Fibroblast of skin of abdomen (primary cell): ENCODE measurements at regions not wholly inside any gene's neighbourhood (a gene's known extent, or its start where the extent isn't known, plus 50 kb on each side); places are given as distances from the start of the nearest gene placed in this dataset.

ENCODE experiments used
- DNase-seq: peaks from one replicate; pipeline ENCODE4 v3.0.0-alpha.2; 2013

DNA sequence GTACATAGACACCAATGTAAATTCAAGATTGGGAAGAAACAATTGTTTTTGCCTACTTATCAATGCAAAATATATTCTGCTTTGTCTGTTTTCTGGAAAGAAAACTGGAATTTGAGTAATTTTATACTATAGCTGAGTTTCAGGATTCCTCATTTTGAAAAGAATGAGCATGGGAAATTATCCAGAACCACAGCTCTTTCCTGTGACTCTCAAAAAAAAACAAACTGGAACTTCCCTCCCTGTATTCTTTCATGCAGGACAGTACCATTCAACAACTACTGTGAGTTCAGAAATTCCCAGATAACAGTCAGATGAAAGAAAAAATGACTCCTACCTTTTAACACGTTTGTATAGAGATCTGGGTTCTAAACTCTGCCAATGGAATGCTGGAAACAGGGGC, 372.4 kb downstream of the TGFB2 start:
- peak; percentile 65 for DNase-seq

DNA sequence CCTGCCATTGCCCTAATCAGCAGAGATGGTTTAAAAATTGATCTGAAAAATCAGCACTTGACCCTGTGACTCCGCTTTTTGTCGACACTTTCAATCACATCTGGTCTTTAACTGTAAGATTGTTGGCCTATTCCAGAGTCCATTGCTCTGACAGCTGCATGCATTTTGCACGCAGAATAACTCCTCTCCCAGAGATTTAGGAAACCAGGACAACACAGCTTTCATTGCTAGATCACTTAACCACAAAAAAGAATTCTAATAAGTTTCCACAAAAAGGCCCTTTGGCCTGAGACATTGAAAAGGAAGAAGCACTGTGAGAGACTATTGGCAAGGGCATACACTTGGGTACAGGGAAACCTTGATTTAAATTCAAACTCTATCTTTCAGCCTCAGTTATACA, 373.1 kb downstream of the TGFB2 start:
- peak; percentile 60 for DNase-seq

DNA sequence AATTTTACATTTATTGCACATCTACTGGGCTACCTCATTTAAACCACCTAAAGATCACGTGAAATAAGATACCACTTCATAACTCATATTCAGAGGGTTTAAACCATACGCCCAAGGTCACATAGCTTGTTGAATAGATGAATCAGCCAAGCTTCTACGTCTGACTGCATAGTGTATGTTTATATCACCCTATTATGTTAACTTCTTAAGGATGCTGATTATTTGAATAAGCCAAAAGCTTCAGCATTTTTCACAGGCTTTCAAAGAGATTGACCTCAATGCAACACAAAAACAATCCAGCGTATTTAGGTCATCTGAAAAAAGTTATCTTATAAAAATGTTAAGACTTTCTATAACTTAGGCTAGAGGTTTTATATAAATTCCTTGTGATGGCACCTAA, 373.8 kb downstream of the TGFB2 start:
- DNase-seq: peak; percentile 51

DNA sequence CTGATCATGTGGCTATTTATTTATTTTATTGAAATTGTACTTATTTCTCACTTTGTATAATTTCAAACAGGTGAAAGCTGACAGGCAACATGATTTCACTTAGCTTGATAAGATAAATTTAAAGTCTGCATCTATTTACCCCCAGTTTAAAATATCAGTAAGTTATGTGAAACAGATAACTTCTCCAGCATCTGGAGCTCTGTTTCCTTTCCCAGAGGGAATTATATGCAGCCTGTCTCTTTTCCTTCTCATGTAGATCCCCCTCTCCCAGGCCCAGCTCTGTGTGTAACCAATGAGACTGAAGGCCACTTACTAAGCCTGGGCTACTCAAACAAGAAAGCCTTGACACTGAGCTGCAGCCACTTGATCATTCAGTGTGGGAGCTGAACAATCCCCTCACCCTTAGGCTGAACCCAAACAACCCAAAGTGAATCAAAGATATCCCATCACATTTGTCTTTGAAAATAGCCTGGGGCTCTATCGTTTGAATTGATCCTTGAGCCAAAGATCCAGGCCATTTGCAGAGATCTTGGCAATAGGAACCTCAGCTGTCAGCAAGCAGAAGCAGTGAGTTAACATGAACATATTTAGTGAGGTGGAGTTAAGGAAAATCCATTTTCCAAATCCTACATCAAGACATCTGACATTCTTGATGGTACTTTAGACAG, 383.9 kb downstream of the TGFB2 start:
- no peak for DNase-seq

DNA sequence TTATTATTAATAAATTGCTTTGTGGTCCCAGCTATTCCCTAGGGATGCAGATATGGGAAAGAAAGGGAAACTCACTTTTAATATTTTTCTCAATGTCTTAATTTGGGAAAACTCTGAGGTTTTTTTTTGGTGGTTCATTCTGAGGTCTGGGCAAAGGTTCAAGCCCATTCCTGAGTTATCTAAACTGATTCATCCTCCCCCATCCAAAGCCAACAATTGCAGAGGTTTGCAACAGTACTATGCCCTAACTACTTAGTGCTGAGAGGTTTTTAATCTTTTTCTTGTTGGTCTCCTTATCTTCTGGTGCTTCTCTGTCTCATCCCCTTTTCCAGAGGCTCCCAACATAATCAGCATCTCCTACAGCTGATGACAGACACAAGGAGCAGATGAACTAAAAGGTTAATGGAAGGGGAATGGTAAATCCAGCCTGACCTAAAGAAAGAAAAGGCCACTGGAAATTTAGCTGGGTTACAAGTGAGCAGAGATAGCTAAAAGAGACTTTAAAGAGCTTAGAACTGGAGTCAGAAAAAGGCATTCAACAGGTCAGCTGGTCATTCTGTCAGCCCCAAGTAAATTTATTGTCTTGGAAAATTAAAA, 390.4 kb downstream of the TGFB2 start:
- peak; percentile 88 for DNase-seq

DNA sequence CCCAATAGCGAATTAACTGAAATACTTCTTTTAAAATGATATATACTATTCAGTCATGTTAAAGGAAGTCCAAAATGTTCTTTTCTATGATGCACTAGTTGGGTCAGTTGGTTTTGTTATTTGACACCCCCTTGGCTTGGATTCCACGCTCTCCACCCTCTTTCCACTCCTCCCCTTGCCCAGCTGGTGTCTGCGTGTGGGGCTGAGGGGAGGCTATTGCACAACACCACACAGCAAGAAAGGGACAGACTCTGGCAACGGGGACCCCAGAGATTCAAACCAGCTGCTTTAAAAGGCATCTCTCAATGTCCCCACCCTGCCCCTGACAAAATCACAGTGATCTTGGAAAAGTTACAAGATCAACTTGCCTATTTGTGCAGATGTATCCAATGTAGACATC, 394.3 kb downstream of the TGFB2 start:
- peak; percentile 24 for DNase-seq

DNA sequence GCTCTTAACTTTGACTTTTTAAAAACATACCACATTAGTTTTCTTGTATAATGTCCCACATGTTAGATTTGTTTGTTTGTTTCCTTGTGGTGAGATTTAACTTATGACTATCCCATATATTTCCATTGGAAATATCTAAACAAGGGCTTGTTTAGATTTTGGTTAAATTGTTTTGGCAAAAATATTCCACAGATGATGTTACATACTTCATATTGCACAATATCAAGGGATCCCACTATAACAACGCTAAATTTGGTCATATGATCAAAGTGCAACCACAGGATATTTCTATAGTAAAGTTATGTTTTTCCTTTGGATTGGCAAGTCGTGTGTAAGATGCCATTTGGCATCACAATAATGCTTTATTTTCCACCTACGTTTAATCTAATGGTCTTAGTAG, 396.7 kb downstream of the TGFB2 start:
- DNase-seq: no peak

DNA sequence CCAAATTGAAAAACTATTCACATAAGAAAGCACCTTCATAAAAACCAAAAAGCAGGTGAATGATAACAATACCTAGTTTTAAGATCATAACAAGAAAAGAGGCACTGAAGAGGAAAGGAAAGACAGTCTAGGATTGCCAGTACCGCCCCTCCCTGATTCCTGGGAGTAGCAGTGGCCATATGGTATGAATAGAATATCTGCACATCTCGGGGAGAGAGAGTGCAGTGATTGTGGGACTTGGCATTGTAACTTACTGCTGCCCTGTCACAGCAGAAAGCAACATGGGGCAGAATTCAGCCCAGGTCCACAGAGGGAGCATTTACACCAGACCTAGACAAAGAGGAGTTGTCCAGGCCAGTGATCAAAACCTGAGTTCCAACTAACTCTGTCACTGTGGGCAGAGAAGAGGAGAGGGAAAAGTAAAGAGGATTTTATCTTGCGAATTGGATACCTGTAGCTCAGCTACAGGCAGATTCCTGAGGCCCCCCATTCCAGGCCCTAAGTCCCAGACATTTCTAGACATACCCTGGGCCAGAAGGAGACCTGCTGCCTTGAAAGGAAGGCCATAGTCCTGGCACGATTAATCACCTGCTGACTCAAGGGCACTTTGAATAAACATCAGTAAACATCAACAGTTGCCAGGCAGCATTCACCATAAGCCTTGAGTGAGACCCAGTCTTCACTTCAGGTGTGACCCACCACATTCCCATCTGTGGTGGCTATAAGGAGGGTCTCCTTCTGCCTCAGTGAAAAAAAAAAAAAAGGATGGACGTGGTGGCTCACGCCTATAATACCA, 397.5 kb downstream of the TGFB2 start:
- DNase-seq: no peak

DNA sequence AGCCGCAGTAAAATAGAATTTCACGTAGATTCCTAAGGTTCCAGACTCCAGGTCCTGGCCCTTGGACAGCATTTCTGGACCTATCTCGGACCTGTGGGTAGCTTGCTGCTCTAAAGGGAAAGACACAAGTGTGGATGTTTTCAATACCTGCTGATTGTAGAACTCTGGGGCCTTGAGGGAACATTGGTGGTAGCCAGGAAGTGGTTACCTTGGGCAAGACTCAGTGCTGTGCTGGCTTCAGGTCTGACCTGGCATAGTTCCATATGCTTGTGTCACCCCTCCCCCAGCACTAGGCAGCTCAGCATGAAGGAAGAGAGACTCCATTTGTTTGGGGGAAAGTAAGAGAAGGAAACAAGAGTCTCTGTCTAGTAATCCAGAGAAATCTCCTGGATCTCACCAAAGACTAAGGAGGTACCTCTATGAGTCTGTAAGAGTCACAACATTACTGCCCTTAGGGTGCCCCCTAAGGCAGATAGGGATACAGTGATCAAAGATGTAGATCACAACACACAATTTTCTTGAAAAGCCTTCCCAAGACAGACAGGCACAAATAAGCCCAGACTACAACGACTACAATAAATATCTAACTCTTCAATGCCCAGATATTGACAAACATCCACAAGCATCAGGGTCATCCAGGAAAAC, 398.8 kb downstream of the TGFB2 start:
- DNase-seq: no peak

DNA sequence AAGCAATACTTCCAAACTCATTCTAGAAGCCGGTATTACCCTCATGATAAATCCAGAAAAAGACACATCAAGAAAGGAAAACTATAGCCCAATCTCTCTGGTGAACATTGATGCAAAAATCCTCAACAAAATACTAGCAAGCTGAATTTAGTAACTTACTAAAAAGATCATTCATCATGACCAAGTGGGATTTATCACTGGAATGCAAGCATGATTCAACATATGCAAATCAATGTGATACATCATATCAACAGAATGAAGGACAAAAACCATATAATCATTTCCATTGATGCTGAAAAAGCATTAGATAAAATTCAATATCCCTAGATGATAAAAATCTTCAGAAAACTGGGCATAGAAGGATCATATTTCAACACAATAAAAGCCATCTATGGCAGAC, 402.9 kb downstream of the TGFB2 start:
- peak; percentile 67 for DNase-seq

DNA sequence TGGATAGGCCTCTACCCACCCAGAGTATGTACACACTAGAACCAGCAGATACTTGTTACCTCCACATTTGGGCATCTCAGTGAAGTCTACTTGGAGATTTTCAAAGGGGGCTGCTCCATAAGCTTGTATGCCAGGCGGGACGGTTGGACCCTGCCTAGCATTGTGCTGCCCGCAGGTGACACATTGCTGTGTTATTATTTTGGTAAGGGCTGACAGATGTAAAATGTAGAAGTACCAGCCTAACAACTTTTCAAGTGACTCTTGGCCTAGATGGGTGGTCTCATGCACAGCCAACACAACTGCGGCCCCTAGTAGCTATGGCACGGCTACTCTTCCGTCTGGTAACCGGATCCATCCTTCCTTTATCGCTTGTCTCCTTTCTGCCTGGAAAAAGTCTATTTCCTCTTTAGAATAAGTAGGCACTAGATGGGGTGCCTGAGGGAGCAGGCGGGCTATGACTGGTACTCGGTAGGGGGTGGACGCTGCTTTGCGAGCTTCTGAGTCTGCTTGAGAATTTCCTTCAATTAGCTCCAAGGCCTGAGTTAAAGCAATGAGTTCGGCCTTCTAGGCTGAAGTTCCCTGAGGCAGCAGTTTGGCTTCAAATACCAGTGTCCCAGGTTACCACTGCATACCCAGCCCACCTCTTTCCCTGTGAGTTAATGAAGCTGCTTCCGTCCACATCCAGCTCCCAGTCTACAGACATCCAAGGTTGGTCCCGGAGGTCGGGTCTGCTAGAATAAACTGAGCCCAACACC, 405.3 kb downstream of the TGFB2 start:
- DNase-seq: no peak

DNA sequence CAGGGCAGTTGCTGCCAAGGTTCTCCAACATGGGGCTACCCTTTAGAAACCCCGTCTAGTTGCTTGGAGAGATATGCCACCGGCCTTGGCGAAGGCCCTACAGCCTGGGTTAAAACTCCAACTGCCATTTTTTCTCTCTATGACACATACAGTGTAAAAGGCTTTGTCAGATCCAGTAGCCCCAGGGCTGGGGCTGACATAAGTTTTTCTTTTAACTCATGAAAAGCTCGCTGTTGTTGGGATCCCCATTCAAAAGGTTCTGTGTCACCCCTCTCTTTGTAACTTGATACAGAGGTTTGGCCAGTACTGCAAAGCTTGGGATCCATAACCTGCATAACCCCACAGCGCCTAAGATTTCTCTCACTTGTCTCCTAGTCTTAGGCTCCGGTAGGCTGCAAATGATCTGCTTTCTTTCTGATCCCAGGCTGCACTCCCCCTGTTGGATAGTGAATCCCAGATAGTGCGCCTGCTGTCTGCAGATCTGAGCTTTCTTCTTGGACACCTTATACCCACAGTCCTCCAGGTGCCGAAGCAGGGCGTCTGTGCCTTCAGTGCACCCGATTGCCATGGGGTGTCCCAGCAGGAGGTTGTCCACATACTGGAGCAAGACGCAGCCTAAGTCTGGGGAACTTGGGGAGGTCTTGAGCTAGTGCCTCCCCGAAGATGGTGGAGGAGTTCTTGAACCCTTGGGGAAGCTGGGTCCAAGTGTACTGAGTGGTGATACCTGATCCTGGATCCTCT, 406.2 kb downstream of the TGFB2 start:
- no peak for DNase-seq

DNA sequence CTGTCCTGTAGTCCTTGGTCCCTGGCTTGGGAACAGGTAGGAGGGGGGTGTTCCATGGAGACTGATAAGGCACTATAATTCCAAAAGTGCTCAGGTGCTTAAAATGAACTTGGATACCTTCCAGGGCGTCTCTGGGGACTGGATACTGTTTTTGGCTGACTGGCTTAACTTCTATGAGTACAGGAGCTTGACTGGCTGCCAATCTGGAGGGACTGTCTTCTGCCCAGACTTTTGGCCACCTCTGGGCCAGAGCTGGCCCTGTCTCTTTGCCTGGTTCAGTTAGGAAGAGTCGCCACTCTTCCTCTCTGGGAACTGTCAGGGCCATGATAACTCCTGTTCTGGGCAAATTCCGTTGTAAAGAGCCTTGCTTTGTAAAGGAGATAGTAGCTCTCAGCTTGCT, 407.0 kb downstream of the TGFB2 start:
- DNase-seq: no peak

DNA sequence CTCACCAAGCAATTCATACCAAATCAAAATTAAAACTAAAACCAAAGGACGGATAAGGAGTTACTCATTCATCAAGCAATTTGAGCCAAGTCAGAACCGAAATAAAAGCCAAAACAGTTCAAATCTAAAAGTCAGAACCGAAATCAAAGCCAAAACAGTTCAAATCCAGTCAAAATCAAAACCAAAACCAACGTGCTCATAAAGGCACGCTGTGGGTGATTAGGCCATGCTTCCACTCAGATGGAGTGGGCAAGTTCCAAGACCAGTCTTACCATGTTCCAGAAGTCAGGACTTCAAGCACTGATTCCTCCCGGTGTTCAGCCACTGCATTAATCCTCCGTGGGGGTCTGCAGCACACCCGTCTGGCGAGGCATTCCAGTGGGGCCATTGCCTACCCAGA, 409.3 kb downstream of the TGFB2 start:
- DNase-seq: no peak

DNA sequence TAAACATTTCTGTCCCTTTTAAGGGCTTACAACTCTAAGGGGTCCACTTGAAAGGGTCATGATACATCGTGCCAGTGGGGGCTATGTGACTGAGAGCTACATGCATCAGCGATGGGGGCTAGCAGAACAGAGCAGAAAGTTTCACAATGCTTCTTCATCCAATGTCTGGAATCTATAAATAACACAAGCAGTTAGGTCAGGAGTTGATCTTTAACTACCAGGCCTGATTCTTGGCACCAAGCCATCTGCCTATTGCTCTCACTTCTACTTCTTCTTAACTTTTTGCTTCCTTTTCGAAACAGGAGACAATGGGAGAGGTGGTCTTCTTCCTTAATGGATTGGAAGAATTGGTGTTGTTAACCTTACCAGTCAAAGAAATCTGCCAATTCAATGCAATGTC, 410.0 kb downstream of the TGFB2 start:
- no peak for DNase-seq

DNA sequence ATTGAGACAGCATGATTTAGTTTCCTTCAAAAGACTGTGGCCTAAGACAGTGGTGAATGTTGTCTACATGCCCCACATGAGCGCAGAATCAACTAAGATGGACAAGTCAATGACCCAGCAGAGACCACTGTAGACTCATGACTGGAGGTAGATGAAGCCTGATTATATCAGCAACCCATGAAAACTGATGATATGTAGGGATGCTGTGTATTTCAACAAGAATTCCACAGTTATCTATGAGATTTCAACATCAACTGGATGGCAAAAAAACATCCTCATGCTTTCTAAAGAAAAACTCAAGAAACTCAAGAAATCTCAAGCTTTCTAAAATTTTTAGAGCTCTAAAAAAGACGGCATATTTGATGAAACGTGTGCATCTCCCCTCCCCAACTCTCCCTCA, 413.9 kb upstream of the LYPLAL1 start:
- DNase-seq: no peak

DNA sequence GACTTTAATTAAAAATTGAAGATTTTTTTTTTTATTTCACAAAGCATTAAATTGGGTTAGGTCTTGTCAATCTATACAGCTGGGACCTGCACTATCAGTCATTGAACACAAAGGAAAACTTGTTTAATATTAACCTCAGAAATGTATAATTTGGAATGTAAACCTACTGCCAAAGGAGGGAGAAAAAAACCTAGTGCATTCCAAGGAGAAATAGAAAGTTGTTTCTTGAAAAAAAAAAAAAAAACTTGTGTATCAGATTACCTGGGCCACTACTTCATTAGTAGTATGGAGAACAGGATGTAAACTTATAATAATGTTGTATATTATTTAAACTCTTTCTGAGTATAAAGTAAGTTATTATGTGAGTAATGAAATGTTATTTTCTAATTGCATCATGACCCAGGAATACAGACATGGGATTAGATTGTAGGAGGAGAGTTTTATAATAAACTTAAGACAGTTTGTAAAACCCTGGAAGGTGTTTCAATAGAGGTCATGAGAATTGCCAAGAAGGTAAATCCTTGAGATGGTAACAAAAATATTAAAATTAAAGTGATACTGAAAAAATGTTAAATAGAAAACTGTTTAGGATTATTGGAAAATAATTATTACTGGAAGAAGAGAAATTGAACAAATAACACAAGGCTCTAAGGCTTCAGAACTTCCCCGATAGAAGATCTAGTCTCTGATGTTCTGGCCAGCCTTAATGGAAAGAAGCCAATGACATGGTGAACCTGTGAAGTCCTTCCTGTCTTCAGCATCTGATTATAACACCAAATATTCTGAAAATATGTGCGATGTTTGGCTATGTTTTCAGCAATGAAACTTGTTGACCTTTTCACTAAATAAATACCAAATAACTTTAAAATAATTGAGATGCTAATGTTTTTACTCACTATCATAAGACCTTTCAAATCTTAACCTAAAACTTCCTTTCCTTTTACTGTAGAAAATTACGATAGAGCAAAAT, 412.8 kb upstream of the LYPLAL1 start:
- DNase-seq: peak; percentile 36

DNA sequence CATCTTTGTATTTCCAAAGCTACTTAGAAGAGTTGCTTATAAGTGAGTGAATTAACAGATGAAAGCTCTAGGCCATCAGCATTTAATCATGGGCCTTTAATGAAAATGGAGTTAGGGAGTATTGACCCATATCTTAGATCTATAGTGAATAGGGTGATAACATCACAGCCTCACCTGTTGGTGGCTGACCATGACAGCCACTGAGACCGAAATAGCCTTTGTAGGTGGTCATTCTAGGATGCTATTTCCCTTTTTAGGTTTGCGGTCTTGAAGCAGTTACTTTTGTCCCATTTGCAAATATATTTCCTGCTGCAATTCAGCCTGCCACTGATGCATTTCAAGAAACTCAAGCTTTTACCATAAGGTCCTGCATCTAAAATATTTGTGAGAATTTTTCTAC, 410.1 kb upstream of the LYPLAL1 start:
- no peak for DNase-seq

DNA sequence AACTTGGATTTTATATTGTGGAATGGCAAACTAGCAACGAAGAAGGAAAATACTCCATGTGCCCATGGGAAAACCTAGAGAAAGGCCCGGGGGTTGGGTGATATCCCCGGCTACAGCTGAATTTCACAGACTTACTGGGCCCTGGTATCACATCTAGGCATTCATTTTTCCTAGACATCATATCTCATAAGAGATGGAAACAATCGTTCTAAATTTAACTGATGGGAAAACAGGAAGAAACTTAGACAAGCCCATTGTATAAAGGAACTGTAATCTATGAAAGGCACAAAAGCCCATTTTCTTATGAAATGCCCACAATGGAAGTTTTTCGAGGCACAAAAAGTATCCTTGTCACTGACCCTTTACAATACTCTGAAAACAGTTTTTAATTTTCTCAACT, 407.9 kb upstream of the LYPLAL1 start:
- DNase-seq: no peak

DNA sequence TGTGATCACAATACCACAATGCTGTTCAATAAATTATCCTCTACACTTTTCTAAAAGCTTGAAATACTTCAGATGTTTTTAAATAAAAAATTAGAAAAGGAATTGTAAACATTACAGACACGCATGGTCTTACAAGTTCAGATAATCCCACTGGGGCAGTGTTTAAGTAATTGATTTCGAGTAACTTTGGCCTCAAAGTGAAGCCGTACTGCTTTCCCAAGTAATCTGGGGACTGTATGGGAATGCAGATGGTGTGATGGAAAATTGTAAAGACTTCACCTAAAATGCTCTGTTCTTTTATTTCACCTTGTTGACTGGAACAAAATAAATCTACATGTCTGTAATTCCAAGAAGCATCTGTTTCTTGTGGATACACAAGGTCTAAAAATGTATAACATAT, 401.7 kb upstream of the LYPLAL1 start:
- peak; percentile 18 for DNase-seq

DNA sequence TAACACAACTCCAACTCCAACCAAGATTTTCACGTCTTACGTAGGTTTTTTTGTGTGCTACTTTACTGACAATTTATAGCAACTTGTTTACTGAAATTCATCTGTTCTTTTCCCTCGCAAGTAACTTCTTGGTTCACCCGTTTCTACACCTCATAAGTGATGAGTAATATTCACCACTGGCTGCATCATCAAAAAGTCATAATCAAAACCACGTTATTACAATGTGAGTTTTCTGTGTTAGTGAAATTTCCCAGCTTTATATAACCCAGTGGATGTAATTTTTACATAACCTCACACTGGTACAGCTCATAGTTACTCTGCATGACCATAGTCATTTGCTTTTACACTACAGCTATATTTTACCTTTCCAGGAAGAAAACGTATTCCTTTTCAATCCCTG, 401.1 kb upstream of the LYPLAL1 start:
- peak; percentile 81 for DNase-seq
